CD8-positive, alpha-beta memory T cell (primary cell): ENCODE measurements at regions not wholly inside any gene's neighbourhood (a gene's known extent, or its start where the extent isn't known, plus 50 kb on each side); places are given as distances from the start of the nearest gene placed in this dataset.

Source experiments
- CTCF ChIA-PET: fragments of 350-600 bp; sonication (Branson Sonifier 250); formaldehyde crosslinking; loops from one replicate; lab custom pipeline; 2021; ENCODE audit warnings: antibody characterized with exemption; lab: Charles Lee
- POLR2A ChIA-PET: fragments of 350-600 bp; sonication (Branson Sonifier 250); formaldehyde crosslinking; loops from one replicate; lab custom pipeline; 2021; ENCODE audit warnings: antibody characterized with exemption; lab: Charles Lee
- DNase-seq, 5 donors: peaks; one replicate each; pipeline versions ENCODE4 v3.0.0 to v3.0.0-alpha.2; 2020 to 2022; ENCODE audit warnings: mixed read lengths in 1 of 5
- H3K27ac ChIP-seq: one replicate; pipeline ENCODE4 v1.7.0; 2013; ENCODE audit warnings: low read depth, mild to moderate bottlenecking, low read length, moderate library complexity
- H3K27me3 ChIP-seq: 2 replicates; pipeline ENCODE4 v1.7.0; 2013; ENCODE audit warnings: low read length, mild to moderate bottlenecking; ENCODE audit not compliant: insufficient read depth, poor library complexity, severe bottlenecking
- H3K36me3 ChIP-seq: 2 replicates; pipeline ENCODE4 v1.7.0; 2013; ENCODE audit warnings: mild to moderate bottlenecking, low read length, moderate library complexity; ENCODE audit not compliant: insufficient read depth
- H3K4me1 ChIP-seq: 2 replicates; pipeline ENCODE4 v1.7.0; 2013; ENCODE audit warnings: mild to moderate bottlenecking, low read length, moderate library complexity; ENCODE audit not compliant: insufficient read depth
- H3K4me3 ChIP-seq: 2 replicates; pipeline ENCODE4 v1.7.0; 2013; ENCODE audit warnings: mild to moderate bottlenecking, low read length
- H3K9me3 ChIP-seq: 2 replicates; pipeline ENCODE4 v1.7.0; 2013; ENCODE audit warnings: mild to moderate bottlenecking, low read length
- H3K27ac Mint-ChIP-seq, 8 donors: one replicate each; pipeline ENCODE4 v1.8.0; 2020 to 2021; ENCODE audit warnings: mixed read lengths in 8 of 8, mild to moderate bottlenecking in 6 of 8, inconsistent platforms in 3 of 8, moderate library complexity in 3 of 8
- H3K27me3 Mint-ChIP-seq, 2 donors: one replicate each; pipeline ENCODE4 v1.8.0; 2020 to 2021; ENCODE audit warnings: mixed read lengths in 2 of 2, mild to moderate bottlenecking in 1 of 2, moderate library complexity in 1 of 2
- H3K36me3 Mint-ChIP-seq, 3 donors: one replicate each; pipeline ENCODE4 v1.8.0; 2020 to 2021; ENCODE audit warnings: mixed read lengths in 3 of 3, inconsistent platforms in 1 of 3, mild to moderate bottlenecking in 1 of 3
- H3K4me1 Mint-ChIP-seq, 3 donors: one replicate each; pipeline ENCODE4 v1.8.0; 2020 to 2021; ENCODE audit warnings: mixed read lengths in 3 of 3, inconsistent platforms in 1 of 3, mild to moderate bottlenecking in 1 of 3
- H3K4me3 Mint-ChIP-seq, 7 donors: one replicate each; pipeline ENCODE4 v1.8.0; 2020 to 2021; ENCODE audit warnings: mixed read lengths in 7 of 7, mild to moderate bottlenecking in 6 of 7, moderate library complexity in 4 of 7, inconsistent platforms in 2 of 7
- H3K9me3 Mint-ChIP-seq, 5 donors: one replicate each; pipeline ENCODE4 v1.8.0; 2020 to 2022; ENCODE audit warnings: mixed read lengths in 5 of 5, mild to moderate bottlenecking in 3 of 5, moderate library complexity in 2 of 5, inconsistent platforms in 1 of 5

- H3K9me3 Mint-ChIP-seq = peaks cover 0 to 2% (median 0%) of the 10 kb centered on the region in 5 donors
- ChIA-PET POLR2A (no interaction called here), CTCF (no interaction called here)
- Histone ChIP-seq H3K27me3 (no peaks in the 10 kb centered on the region), H3K4me3 (no peak overlapping the region), H3K27ac (no peak overlapping the region), H3K36me3 (no peaks in the 10 kb centered on the region), H3K4me1 (peaks cover 19% of the 10 kb centered on the region), H3K9me3 (no peaks in the 10 kb centered on the region)
- peaks cover 46 to 66% (median 54%) of the 10 kb centered on the region in 3 donors for H3K4me1 Mint-ChIP-seq
- no peak for DNase-seq
- H3K4me3 Mint-ChIP-seq = no peak overlapping the region
- peaks cover 0 to 3% (median 0%) of the 10 kb centered on the region in 3 donors for H3K36me3 Mint-ChIP-seq
- H3K27ac Mint-ChIP-seq = peak overlapping the region in 2 of 8 donors; percentile 19 to 55
- no peaks in the 10 kb centered on the region for H3K27me3 Mint-ChIP-seq
Measured at GRCh38 chr4:38606587-38606905, 57.5 kb upstream of the KLF3 start.

DNA sequence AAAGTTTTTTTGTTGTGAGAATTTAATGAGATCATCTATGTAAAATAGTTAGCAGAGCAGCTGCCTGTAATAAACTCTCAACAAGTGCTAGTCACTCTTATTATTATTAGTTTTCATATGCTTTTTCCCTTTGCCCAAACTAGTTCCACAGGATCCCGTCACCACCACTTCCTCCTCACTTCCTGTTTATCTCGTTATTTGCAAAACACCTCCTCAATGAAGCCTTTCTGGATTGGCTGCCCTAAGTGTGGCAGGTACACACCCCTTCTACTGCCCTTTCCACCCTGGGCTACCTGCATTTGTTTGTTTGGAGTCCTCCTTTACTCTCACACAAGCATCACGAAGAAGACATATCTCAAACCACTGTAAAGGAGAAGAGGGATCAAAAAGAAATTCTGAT is 54.4 kb upstream of the KLF3 start:
- no peak overlapping the region for H3K27ac ChIP-seq
- peak overlapping the region in 1 of 7 donors; percentile 25 for H3K4me3 Mint-ChIP-seq
- peaks cover 19% of the 10 kb centered on the region for H3K4me1 ChIP-seq
- H3K4me3 ChIP-seq = no peak overlapping the region
- no peaks in the 10 kb centered on the region for H3K27me3 Mint-ChIP-seq
- H3K4me1 Mint-ChIP-seq = peaks cover 42 to 57% (median 57%) of the 10 kb centered on the region in 3 donors
- H3K36me3 Mint-ChIP-seq = no peaks in the 10 kb centered on the region
- no peaks in the 10 kb centered on the region for H3K27me3 ChIP-seq
- H3K9me3 ChIP-seq = no peaks in the 10 kb centered on the region
- CTCF ChIA-PET = no interaction called here
- no peak for DNase-seq
- peak overlapping the region in 4 of 8 donors; percentile 31 to 79 (median 52) for H3K27ac Mint-ChIP-seq
- H3K36me3 ChIP-seq = no peaks in the 10 kb centered on the region
- POLR2A ChIA-PET = no interaction called here
- no peaks in the 10 kb centered on the region for H3K9me3 Mint-ChIP-seq

DNA sequence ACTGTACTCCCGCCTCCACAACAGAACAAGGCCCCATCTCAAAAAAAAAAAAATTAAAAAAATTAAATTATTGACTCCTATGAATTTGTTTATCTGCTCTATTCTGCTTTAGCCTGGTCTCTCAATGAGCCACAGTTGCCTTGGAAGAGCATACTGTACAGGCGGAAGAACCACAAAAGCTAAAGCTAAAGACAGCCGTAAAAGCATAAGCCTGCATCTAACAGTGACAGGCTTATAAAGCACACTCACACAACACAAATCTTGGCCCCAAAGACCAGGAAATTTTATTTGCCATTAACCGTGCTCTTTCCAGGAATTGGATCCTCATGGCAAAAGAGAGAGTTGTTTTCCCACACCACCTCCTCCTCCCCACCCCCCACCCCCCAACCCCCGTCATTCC is 53.5 kb upstream of the KLF3 start:
- POLR2A ChIA-PET = no interaction called here
- Histone ChIP-seq H3K9me3 (no peaks in the 10 kb centered on the region), H3K27me3 (no peaks in the 10 kb centered on the region), H3K4me3 (no peak overlapping the region), H3K36me3 (no peaks in the 10 kb centered on the region), H3K27ac (no peak overlapping the region), H3K4me1 (peaks cover 19% of the 10 kb centered on the region)
- peaks cover 35 to 53% (median 52%) of the 10 kb centered on the region in 3 donors for H3K4me1 Mint-ChIP-seq
- H3K27me3 Mint-ChIP-seq = no peaks in the 10 kb centered on the region
- CTCF ChIA-PET = no interaction called here
- peaks cover 0 to 2% (median 0%) of the 10 kb centered on the region in 3 donors for H3K36me3 Mint-ChIP-seq
- no peak overlapping the region for H3K27ac Mint-ChIP-seq
- H3K9me3 Mint-ChIP-seq = no peaks in the 10 kb centered on the region
- H3K4me3 Mint-ChIP-seq = no peak overlapping the region
- DNase-seq = no peak

- H3K4me3 Mint-ChIP-seq = no peak overlapping the region
- Histone ChIP-seq H3K9me3 (no peaks in the 10 kb centered on the region), H3K36me3 (no peaks in the 10 kb centered on the region), H3K4me1 (peaks cover 14% of the 10 kb centered on the region), H3K4me3 (no peak overlapping the region), H3K27ac (no peak overlapping the region), H3K27me3 (no peaks in the 10 kb centered on the region)
- H3K27me3 Mint-ChIP-seq = no peaks in the 10 kb centered on the region
- H3K36me3 Mint-ChIP-seq = peaks cover 0 to 4% (median 0%) of the 10 kb centered on the region in 3 donors
- peak overlapping the region in 3 of 8 donors; percentile 10 to 77 (median 58) for H3K27ac Mint-ChIP-seq
- ChIA-PET POLR2A (no interaction called here), CTCF (no interaction called here)
- no peaks in the 10 kb centered on the region for H3K9me3 Mint-ChIP-seq
- H3K4me1 Mint-ChIP-seq = peaks cover 30 to 48% (median 48%) of the 10 kb centered on the region in 3 donors
- no peak for DNase-seq
Measured at GRCh38 chr4:38610966-38611431, 53.0 kb upstream of the KLF3 start.

DNA sequence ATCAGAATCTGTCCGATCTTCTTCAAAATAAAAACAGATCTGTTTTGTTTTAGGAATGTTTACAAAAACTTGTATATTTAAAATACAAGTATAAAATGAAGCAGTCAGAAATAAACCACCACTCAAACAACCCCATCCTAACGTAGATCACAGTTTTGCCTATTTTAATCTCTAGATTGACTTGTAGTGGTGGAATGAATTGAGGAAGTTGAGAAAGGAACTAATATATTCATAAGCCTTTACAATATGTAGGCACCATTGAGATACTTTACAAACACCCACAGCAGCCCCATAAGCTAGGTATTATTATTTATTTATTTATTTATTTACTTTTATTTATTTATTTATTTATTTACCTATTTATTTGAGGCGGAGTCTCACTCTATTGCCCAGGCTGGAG is 52.3 kb upstream of the KLF3 start:
- Mint-ChIP-seq H3K9me3 (no peaks in the 10 kb centered on the region), H3K4me3 (no peak overlapping the region), H3K4me1 (peaks cover 25 to 41% (median 41%) of the 10 kb centered on the region in 3 donors), H3K27me3 (no peaks in the 10 kb centered on the region), H3K36me3 (peaks cover 0 to 4% (median 0%) of the 10 kb centered on the region in 3 donors), H3K27ac (no peak overlapping the region)
- CTCF ChIA-PET = no interaction called here
- DNase-seq = no peak
- POLR2A ChIA-PET = interaction anchor here (0.6 kb wide), 1 partner anchor 11 kb away, joined by 5 read pairs; no protein-coding TSS in a partner anchor
- Histone ChIP-seq H3K9me3 (no peaks in the 10 kb centered on the region), H3K4me3 (no peak overlapping the region), H3K27ac (no peak overlapping the region), H3K27me3 (no peaks in the 10 kb centered on the region), H3K4me1 (peaks cover 8% of the 10 kb centered on the region), H3K36me3 (no peaks in the 10 kb centered on the region)

GRCh38 chr4:38612646-38613414 is 51.2 kb upstream of the KLF3 start:
- Histone ChIP-seq H3K4me3 (no peak overlapping the region), H3K36me3 (no peaks in the 10 kb centered on the region), H3K27me3 (no peaks in the 10 kb centered on the region), H3K27ac (no peak overlapping the region), H3K9me3 (no peaks in the 10 kb centered on the region), H3K4me1 (peaks cover 8% of the 10 kb centered on the region)
- H3K36me3 Mint-ChIP-seq = peaks cover 0 to 4% (median 0%) of the 10 kb centered on the region in 3 donors
- ChIA-PET POLR2A (no interaction called here), CTCF (no interaction called here)
- H3K4me1 Mint-ChIP-seq = peaks cover 22 to 35% (median 32%) of the 10 kb centered on the region in 3 donors
- DNase-seq = no peak
- H3K27me3 Mint-ChIP-seq = no peaks in the 10 kb centered on the region
- no peaks in the 10 kb centered on the region for H3K9me3 Mint-ChIP-seq
- no peak overlapping the region for H3K27ac Mint-ChIP-seq
- H3K4me3 Mint-ChIP-seq = no peak overlapping the region
